HG03575 (cell line): ENCODE measurements at regions not wholly inside any gene's neighbourhood (a gene's known extent, or its start where the extent isn't known, plus 50 kb on each side); places are given as distances from the start of the nearest gene placed in this dataset.

Experiments used
- ATAC-seq: cut with Tn5 transposase; IDR thresholded peaks from one replicate; pipeline ENCODE4 v1.9.1; 2021; ENCODE audit not compliant: unreplicated experiment, insufficient number of reproducible peaks, low FRiP score; ENCODE audit errors: extremely low read depth

DNA sequence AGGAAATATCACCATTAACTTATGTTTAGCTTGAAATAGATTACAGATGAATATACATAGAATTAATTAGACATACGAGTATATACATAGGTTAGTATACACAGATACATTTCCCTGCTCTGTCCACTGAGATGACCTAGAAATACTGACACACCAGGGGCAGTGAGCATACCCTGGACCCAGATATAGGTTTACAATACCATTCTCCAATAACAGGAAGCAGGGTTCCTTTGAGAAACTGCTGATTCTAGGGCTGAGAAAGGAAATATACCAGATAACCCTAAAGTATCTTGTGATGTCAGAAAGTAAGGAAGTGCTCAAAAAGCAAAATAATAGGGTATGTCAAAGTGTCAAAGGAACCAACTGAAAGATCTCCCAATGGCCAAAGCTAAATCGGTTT is 322.5 kb downstream of the HAO1 start:
- no peak for ATAC-seq

DNA sequence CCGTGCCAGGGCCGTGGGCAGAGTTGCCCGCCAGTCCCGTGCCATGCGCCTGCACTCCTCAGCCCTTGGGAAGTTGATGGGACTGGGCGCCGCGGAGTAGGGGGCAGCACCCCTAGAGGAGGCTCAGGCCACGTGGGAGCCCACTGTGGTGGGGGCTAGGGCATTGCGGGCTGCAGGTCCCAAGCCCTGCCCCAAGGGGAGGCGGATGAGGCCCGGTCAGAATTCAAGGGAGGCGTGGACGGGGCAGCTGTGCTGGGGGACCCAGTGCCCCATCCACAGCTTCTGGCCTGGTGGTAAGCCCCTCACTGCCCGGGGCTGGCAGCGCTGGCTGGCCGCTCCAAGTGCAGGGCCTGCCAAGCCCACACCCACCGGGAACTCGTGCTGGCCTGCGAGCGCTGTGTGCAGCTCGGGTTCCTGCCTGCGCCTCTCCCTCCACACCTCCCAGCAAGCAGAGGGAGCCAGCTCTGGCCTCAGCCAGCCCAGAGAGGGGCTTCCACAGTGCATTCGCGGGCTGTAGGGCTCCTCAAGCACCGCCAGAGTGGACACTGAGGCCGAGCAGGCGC is 317.8 kb downstream of the HAO1 start:
- ATAC-seq: no peak

DNA sequence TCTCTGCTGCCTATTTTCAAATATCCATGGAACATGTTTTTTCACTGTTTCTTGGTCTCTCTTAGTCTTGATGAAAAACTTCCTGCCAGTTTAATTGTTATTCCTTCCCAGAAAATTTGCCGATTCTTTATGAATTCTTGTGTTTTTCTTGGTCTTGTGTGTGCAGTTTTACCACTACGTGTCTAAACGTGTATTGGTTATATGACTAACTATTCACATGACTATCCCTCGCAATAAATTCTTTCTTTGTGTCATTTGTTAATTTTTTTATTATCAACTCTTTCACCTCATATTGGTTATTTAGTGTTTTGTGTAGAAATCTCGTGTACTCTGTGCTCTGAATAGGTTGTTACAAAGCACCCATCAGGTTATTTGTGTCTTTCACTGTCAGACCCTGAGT is 315.4 kb downstream of the HAO1 start:
- ATAC-seq: no peak

DNA sequence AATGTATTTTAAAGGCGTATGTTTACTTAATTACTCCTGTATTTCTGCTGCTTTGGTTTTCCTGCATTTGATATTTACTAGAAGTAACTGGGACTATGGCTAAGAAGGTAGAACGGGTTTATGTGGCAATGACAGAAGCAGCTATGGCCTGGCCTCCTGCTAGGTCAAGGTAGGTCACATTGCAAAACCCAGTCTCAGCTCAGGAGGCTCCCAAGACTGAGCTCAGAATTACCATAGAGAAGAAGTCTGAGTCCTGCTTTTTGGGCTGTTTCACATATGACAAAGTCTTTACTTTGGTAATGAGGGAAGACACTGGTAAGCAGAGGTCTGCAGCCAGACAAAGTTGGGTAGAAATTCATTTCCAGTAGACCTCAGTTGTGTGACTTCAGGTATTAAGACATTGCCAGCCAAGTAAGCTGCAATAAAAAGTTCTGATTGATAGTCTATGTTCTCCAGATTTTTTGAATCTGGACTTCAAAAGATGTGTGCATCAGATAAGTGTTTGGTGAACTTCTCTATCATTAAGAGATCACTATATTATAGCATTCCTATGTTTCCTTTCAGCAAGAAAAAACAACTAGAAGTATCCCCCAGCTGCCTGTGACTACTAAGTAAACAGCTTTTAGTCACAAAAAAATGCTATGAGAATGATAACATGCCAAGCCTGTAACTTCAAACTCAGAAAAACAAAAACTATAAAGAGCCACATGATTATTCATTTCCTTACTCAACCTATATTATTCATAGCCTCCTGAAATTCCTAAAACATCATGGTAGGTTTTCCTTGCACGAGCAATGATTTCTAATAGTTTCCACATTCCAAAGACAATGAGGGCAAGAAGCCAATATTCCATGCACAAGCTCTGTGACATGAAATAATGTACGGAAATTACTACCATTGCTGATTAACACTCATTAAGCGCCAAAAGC is 312.3 kb downstream of the HAO1 start:
- no peak for ATAC-seq

DNA sequence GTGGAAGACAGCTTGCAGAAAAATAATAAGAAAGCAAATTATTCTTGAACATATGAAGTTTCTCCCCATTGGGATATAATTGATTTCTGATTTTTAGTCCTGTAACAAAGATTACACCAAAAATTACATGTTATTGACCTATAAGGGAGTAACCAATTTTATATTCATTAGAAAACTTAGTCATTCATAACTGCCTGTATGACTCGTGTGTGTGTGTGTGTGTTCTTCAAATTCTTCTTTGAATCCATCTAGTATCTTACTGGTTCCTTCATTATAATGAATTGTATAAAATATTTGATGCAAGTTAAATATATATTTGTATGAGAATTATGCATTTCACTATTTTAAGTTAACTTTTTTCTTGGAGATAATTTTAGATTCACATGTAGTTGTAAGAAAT is 310.4 kb downstream of the HAO1 start:
- no peak for ATAC-seq

DNA sequence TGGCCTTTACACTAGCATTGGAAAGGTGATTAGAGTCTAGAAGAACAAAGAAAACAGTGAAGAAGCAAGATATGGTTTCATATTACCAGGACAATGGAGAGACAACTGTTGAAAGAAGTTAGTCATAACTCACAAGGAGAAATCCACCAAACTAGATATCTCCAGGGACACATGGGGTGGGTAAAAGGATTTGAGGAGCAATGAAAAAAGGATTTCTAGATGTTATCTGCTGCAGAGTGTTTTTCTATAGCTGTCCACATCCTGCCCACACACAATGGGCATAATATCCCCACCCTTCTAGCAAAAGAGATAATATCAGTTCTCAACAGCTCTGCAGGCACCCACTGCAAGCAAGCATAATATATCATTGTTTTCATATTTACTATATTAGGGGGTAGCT is 303.1 kb downstream of the HAO1 start:
- no peak for ATAC-seq

DNA sequence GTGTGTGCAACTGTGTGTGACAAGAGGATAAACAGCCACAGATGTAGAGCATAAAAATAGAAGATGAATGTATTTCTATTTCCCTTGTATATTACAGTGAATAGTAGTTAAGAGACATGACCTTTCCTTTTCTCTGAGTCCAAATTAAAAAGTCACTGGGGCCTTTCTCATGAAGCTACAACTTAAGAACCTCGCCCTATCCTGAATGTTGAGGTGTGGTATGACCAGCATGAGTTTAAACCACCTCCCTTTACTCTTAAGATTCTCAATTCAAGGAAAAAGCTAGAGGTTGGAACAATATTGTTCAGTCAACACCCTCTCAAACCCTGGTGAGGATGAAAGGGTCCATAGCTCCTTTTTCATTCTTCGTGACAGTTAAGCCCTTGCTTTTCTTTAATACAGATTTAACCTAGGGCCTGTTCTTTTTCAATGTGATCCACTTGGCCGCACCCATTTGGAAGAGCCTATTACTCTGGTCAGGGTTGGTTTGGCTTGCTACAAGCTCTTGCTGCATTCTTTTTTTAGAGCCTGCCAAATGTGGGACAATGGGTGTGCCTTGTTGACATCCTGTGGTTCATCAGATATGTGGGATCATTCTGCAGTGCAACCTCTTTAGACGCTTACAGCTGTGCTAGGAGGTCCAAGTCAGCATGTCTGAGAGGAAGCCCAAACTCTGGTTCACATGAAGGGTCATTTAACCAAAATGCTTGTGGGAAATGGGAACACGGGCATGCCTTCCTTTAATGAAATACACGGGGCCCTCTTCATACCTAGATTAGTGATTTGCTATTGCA is 290.0 kb downstream of the HAO1 start:
- ATAC-seq: no peak

DNA sequence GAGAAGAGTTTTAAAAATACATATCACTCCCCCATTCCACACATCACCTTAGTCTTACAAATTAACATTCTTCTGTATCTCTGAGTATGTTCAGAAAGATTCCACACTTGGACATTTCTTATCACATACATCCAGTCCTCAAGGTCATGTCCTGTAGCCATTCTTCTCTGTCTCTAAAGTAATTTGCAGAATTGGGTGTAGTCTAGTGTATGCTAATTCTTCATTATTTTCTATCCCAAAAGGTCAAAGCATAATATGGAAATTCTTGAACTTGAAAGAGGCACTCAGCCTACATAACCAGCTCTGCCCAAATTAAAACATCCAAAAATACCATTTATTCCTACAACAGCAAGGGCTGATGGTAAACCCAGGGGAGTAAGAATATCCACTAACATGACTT is 286.0 kb downstream of the HAO1 start:
- ATAC-seq: no peak

DNA sequence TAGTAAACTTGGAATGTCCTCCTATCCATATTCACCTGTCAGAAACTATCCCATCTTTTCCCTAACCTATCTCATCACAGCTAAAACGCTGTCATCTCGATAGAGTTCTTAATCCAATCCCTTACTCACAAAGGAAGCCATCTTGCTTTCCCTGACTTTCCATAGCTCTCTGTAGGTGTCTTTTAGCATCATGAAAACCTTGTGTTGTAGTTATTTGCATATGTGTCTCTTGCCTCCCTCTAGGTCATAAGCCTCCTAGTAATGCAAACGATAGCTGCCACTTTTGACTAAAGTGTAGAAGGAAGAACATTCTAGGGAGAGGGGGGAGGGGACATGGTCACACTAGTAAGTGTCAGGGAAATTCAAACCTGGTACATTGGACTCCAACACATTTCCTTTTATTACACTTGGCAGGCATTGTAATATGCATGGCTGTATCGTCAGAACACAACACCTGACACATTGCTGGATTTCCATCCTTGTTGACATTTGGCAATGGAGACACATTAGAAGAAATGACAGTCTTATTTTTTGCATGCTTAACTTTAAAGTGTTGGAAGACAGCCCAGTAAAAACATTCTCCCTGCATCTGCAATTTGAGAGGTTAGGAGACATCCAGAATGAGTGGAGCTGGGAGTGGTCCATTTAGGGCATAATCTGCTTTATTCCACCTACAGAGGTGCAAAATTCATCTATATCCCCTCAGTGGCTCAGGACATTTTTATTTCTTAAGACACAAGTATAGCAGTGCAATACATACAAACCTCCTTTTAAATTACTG is 283.4 kb downstream of the HAO1 start:
- no peak for ATAC-seq

DNA sequence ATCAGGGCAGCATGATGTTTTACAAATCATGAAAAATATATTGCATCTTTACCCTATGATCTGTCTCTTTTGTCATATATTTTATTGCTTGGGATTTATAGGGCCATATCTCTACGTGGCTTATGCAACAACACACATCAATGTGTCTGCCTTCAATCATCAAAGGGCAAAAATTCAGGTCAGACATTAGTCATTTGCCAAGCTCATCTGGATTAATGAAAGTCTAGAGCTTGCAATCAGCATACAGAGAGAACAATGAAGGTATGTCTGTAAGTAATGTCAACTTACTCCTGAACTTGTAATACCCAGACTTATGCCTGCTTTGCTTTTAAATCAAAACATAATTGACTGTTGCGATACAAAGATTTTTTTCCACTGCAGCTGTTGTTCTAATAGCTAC is 282.7 kb downstream of the HAO1 start:
- no peak for ATAC-seq

DNA sequence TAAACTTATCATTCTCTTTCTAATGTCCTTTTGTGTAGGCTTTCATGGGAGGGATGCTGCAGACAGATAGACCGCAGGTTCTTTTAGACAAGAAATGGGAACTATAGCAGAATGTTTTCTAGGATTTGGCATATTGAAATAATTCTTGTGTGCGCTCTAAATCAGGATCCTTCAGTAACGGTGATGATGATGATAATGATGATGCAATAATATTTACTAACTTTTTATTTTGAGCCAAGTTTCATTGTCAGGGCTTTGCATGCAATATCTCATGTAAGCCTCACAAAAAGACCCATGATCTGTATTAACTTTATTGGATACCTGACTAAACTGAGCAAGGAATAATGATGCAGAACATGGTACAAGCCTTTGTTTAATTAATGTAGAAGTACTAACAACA is 280.1 kb downstream of the HAO1 start:
- no peak for ATAC-seq

DNA sequence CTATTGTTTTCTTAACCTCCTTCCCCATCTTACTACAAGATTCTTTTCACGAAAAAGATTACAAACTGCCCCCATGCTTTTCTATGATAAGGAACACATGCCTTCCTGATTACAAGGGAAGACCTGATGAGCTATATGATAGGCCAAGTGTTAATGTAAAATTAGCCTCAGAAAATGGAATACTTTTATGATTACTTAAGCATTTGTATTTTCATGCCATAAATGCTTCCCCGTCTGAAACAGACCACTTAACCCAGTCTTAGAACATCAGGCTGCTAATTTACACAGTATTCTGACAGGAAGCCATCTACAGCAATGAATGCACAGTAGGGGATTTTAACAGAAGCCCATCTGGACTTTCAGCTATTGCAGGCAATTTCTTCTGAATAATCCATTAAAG is 274.9 kb downstream of the HAO1 start:
- ATAC-seq: no peak

DNA sequence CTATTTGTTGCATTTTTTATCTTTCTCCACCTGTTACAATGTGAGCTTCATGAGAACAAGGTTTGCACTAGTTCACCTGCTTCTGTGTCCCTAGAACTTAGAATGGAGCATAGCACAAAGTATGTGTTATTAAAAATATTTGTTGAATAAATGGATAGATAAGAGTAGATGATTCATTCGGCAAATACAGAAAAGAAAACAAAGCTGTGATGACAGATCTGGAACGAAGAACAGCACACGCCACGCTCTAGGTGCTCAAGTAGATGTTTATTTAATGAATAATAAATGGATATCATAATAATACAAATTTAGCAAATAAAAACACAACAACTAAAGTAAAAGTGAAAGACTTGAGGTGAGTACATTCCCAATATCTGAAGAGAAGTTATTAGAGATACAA is 273.1 kb downstream of the HAO1 start:
- no peak for ATAC-seq

DNA sequence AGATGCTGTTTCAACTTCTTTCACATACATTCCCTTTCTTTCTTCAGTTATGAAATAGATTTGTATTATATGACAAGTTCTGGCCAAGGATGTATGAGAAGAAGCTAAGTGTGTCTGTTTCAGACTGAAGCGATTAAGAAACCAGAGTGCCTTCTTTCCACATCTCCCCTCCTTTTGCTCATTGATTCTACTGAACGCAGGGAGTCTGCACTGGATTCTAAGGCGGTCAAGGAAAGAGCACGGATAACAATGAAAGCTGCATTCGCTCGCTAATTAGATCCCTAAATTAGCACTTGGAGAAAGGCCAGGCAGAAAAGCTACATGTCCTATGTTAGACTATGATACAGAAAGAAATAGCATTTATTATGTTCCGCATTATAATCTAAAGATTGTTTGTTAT is 267.7 kb downstream of the HAO1 start:
- ATAC-seq: no peak

DNA sequence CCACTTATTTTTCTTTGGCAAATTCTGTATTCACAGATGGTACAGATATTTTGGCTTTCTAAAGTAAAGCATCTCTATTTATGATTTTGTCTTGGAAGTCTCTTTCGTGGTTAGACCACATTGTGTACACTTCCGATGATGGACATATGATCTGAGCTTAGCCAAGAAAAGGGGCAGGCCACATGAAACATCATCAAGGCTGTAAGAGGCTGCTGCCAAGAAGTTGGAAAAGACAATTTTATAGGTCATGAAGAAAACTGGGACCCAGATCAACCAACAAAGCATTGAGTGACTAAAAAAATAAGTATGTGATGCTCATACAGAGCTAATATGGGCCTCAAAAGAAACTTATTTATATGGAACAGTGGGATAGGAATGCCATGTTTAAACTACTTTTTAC is 266.4 kb downstream of the HAO1 start:
- no peak for ATAC-seq

DNA sequence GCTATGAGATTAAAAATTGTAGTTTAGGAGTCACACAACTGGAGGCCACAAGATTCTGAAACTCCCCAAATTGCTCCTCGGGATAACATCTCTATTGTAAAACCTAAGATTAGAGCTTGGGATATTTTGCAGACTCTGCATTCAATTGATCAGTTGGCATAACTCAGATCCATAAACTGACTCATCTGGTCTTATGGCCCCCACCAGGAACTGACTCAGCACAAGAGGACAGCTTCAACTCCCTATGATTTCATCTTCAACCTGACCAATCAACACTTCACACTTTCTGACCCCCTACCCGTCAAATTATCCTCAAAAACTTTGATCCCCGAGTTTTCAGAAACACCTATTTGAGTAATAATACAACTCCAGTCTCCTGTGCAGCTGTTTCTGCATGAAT is 257.3 kb downstream of the HAO1 start:
- no peak for ATAC-seq

DNA sequence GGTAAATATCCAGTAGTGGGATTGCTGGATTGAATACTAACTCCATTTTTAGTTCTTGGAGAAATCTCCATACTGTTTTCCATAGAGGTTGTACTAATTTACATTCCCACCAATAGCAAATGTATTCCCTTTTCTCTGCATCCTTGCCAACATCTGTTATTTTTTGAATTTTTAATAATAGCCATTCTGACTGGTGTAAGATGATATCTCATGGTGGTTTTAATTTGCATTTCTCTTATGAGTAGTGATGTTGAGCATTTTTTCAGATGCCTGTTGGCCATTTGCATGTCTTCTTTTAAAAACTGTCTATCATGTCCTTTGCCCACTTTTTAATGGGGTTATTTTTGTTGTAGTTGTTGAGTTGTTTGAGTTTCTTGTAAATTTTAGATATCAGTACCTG is 253.2 kb downstream of the HAO1 start:
- no peak for ATAC-seq

DNA sequence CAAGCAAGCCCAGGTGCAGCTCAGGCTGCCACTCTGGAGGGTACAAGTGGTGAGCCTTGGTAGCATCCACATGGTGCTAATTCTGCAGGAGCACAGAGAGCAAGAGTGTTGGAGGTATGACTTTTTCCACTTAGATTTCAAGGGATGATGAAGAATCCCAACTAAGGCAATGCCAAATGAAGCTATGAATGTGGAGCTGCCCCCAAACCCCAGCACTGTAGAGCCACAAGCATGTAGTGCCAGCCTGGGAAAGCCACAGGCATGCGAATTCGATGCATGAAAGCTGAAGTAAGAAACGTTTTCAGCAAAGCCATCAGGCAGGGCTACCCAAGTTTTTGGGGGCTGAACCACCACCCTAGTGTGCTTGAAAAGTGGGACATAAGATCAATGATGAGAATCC is 251.1 kb downstream of the HAO1 start:
- ATAC-seq: no peak

DNA sequence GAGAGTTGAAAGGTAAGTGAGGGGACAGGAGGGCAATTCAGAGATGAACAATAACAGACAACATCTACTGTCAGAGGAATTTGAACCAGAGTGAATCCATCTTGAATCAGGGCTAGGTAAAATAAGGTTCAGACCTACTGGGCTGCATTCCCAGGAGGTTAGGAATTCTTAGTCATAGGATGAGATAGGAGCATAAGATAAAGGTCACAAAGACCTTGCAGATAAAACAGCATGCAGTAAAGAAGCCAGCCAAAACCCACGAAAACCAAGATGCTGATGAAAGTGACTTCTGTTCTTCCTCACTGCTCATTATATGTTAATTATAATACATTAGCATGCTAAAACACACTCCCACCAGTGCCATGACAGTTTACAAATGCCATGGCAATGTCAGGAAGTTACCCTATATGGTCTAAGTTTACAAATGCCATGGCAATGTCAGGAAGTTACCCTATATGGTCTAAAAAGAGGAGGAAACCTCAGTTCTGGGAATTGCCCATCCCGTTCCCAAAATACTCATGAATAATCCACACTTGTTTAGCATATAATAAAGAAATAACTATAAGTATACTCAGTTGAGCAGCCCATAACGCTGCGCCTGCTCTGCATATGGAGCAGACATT is 248.5 kb downstream of the HAO1 start:
- no peak for ATAC-seq
